ENCODE measurements at regions not wholly inside any gene's neighbourhood (a gene's known extent, or its start where the extent isn't known, plus 50 kb on each side); places are given as distances from the start of the nearest gene placed in this dataset.

GRCh38 chr18:75538727-75539126 is 111.2 kb upstream of the SMIM21 start:
- H3K27me3 Mint-ChIP-seq (ENCODE audit: insufficient read depth, low read depth): no peaks in the 10 kb centered on the region
- no peak overlapping the region for H2AFZ ChIP-seq (replicated peaks)
- H3K4me3 ChIP-seq: no peak overlapping the region
- no peak overlapping the region for H3K4me3 Mint-ChIP-seq
- no peaks in the 10 kb centered on the region for H3K79me2 ChIP-seq (ENCODE audit: low read depth)
- no peak overlapping the region for H3K27ac ChIP-seq
- H3K9me3 Mint-ChIP-seq: no peaks in the 10 kb centered on the region
- H3K9ac ChIP-seq: no peak overlapping the region
- no peak overlapping the region for H3K27ac Mint-ChIP-seq
- no peak for TF ChIP-seq EZH2phosphoT487 (IDR thresholded peaks at IDR 0.05)
- TF ChIP-seq, protein P1, sequence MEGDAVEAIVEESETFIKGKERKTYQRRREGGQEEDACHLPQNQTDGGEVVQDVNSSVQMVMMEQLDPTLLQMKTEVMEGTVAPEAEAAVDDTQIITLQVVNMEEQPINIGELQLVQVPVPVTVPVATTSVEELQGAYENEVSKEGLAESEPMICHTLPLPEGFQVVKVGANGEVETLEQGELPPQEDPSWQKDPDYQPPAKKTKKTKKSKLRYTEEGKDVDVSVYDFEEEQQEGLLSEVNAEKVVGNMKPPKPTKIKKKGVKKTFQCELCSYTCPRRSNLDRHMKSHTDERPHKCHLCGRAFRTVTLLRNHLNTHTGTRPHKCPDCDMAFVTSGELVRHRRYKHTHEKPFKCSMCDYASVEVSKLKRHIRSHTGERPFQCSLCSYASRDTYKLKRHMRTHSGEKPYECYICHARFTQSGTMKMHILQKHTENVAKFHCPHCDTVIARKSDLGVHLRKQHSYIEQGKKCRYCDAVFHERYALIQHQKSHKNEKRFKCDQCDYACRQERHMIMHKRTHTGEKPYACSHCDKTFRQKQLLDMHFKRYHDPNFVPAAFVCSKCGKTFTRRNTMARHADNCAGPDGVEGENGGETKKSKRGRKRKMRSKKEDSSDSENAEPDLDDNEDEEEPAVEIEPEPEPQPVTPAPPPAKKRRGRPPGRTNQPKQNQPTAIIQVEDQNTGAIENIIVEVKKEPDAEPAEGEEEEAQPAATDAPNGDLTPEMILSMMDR (IDR thresholded peaks at IDR 0.05): no peak
- no peak for TF ChIP-seq EZH2 (IDR thresholded peaks at IDR 0.05)
- H3F3A ChIP-seq (ENCODE audit: low read depth): no peaks in the 10 kb centered on the region
- H3K9me3 ChIP-seq (ENCODE audit: low read depth): no peaks in the 10 kb centered on the region
- peaks cover 8% of the 10 kb centered on the region for H3K4me1 Mint-ChIP-seq
- H4K20me1 ChIP-seq (ENCODE audit: low read depth): no peaks in the 10 kb centered on the region
- H3K36me3 Mint-ChIP-seq: no peaks in the 10 kb centered on the region
- no peak for DNase-seq (ENCODE audit: low spot score)
- no peak overlapping the region for H3K4me2 ChIP-seq
- H3K4me1 ChIP-seq: no peaks in the 10 kb centered on the region
- no peaks in the 10 kb centered on the region for H3K36me3 ChIP-seq
- H3K27me3 ChIP-seq: no peaks in the 10 kb centered on the region

- no peaks in the 10 kb centered on the region for H3K36me3 ChIP-seq
- no peaks in the 10 kb centered on the region for H3K27me3 Mint-ChIP-seq (ENCODE audit: insufficient read depth, low read depth)
- TF ChIP-seq EZH2 (IDR thresholded peaks at IDR 0.05): no peak
- no peaks in the 10 kb centered on the region for H3K9me3 ChIP-seq (ENCODE audit: low read depth)
- H3K4me1 ChIP-seq: no peaks in the 10 kb centered on the region
- no peaks in the 10 kb centered on the region for H3K9me3 Mint-ChIP-seq
- no peaks in the 10 kb centered on the region for H3K27me3 ChIP-seq
- H3K4me3 ChIP-seq: no peak overlapping the region
- no peaks in the 10 kb centered on the region for H3K36me3 Mint-ChIP-seq
- no peak overlapping the region for H3K9ac ChIP-seq
- DNase-seq (ENCODE audit: low spot score): no peak
- H3K4me1 Mint-ChIP-seq: peaks cover 11% of the 10 kb centered on the region
- no peaks in the 10 kb centered on the region for H3K79me2 ChIP-seq (ENCODE audit: low read depth)
- no peak overlapping the region for H3K4me3 Mint-ChIP-seq
- no peak overlapping the region for H3K27ac ChIP-seq
- H4K20me1 ChIP-seq (ENCODE audit: low read depth): no peaks in the 10 kb centered on the region
- H3F3A ChIP-seq (ENCODE audit: low read depth): no peaks in the 10 kb centered on the region
- H3K4me2 ChIP-seq: no peak overlapping the region
- H2AFZ ChIP-seq (replicated peaks): peak overlapping the region; percentile 62
- H3K27ac Mint-ChIP-seq: no peak overlapping the region
These were observed 106.4 kb upstream of the SMIM21 start for GRCh38 chr18:75533950-75534349.

DNA sequence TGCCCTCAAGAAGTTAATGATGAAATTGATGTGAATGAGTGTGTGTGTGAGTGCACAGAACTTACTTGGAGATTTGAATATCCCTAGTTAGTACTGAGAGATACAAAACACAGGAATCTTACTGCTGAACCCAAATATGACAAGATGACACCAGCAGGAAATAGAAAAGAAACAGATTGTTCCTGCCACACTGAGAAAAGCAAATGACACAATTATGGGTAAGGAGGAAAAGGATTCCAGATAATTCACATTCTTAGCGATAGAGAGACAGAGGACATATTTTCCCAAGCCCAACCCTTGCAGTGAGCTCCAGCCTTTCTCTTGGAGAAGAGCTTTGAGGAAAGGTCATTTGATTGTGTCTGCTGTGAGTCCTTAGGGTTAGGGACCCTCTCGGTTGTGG is 105.7 kb upstream of the SMIM21 start:
- Histone ChIP-seq H3F3A (ENCODE audit: low read depth) (no peaks in the 10 kb centered on the region), H3K4me2 (no peak overlapping the region), H3K9ac (no peak overlapping the region), H3K9me3 (ENCODE audit: low read depth) (no peaks in the 10 kb centered on the region), H3K79me2 (ENCODE audit: low read depth) (no peaks in the 10 kb centered on the region), H3K4me3 (no peak overlapping the region), H3K27me3 (no peaks in the 10 kb centered on the region), H3K36me3 (no peaks in the 10 kb centered on the region), H2AFZ (replicated peaks) (no peak overlapping the region), H4K20me1 (ENCODE audit: low read depth) (no peaks in the 10 kb centered on the region), H3K27ac (no peak overlapping the region), H3K4me1 (no peaks in the 10 kb centered on the region)
- no peaks in the 10 kb centered on the region for H3K27me3 Mint-ChIP-seq (ENCODE audit: insufficient read depth, low read depth)
- no peaks in the 10 kb centered on the region for H3K9me3 Mint-ChIP-seq
- no peak overlapping the region for H3K27ac Mint-ChIP-seq
- no peaks in the 10 kb centered on the region for H3K36me3 Mint-ChIP-seq
- peaks cover 11% of the 10 kb centered on the region for H3K4me1 Mint-ChIP-seq
- TF ChIP-seq, protein P1 (IDR thresholded peaks at IDR 0.05): no peak
- no peak for TF ChIP-seq EZH2 (IDR thresholded peaks at IDR 0.05)
- no peak for TF ChIP-seq EZH2phosphoT487 (IDR thresholded peaks at IDR 0.05)
- no peak overlapping the region for H3K4me3 Mint-ChIP-seq
- no peak for DNase-seq (ENCODE audit: low spot score)

- Mint-ChIP-seq H3K4me3 (no peak overlapping the region), H3K27ac (peak overlapping the region; percentile 13)
These were observed 104.5 kb upstream of the SMIM21 start for GRCh38 chr18:75531851-75532459.

More at GRCh38 chr18:75531851-75532459, 104.5 kb upstream of the SMIM21 start:
- no peak overlapping the region for H3K9ac ChIP-seq
- H3K4me1 ChIP-seq: no peaks in the 10 kb centered on the region
- no peaks in the 10 kb centered on the region for H3K27me3 ChIP-seq
- no peak overlapping the region for H3K27ac ChIP-seq
- Mint-ChIP-seq H3K36me3 (no peaks in the 10 kb centered on the region), H3K9me3 (no peaks in the 10 kb centered on the region), H3K4me1 (peaks cover 11% of the 10 kb centered on the region), H3K27me3 (ENCODE audit: insufficient read depth, low read depth) (peaks cover 4% of the 10 kb centered on the region)
- H3F3A ChIP-seq (ENCODE audit: low read depth): no peaks in the 10 kb centered on the region
- H3K4me2 ChIP-seq: no peak overlapping the region
- no peak for TF ChIP-seq EZH2 (IDR thresholded peaks at IDR 0.05)
- TF ChIP-seq, protein P1 (IDR thresholded peaks at IDR 0.05): no peak
- TF ChIP-seq EZH2phosphoT487 (IDR thresholded peaks at IDR 0.05): no peak
- no peak for DNase-seq (ENCODE audit: low spot score)
- H3K4me3 ChIP-seq: no peak overlapping the region
- no peaks in the 10 kb centered on the region for H3K79me2 ChIP-seq (ENCODE audit: low read depth)
- no peaks in the 10 kb centered on the region for H4K20me1 ChIP-seq (ENCODE audit: low read depth)
- H3K36me3 ChIP-seq: no peaks in the 10 kb centered on the region
- H3K9me3 ChIP-seq (ENCODE audit: low read depth): no peaks in the 10 kb centered on the region
- H2AFZ ChIP-seq (replicated peaks): peak overlapping the region; percentile 2
